Activated naive CD8-positive, alpha-beta T cell treated with anti-CD3 and anti-CD28 coated beads, Interleukin-2, amount 10 ng/mL, durations not matched to agents 7 days and 5 days (primary cell): ENCODE measurements at regions not wholly inside any gene's neighbourhood (a gene's known extent, or its start where the extent isn't known, plus 50 kb on each side); places are given as distances from the start of the nearest gene placed in this dataset.

Experiments used
- ATAC-seq: fragments of 150-1000 bp; cut with Tn5 transposase; one replicate; pipeline ENCODE4 v1.10.0; 2021; ENCODE audit warnings: low read depth, moderate library complexity
- POLR2A ChIA-PET: fragments of 350-600 bp; sonication (Branson Sonifier 250); formaldehyde crosslinking; loops from one replicate; lab custom pipeline; 2021; ENCODE audit warnings: antibody characterized with exemption; lab: Charles Lee
- DNase-seq: peaks from one replicate; pipeline ENCODE4 v3.0.0; 2021
- H3K27ac Mint-ChIP-seq: one replicate; pipeline ENCODE4 v1.8.0; 2022; ENCODE audit warnings: mild to moderate bottlenecking, mixed read lengths
- H3K27me3 Mint-ChIP-seq: one replicate; pipeline ENCODE4 v1.8.0; 2022; ENCODE audit warnings: mild to moderate bottlenecking, moderate library complexity, mixed read lengths
- H3K36me3 Mint-ChIP-seq: one replicate; pipeline ENCODE4 v1.8.0; 2021; ENCODE audit warnings: mild to moderate bottlenecking, mixed read lengths
- H3K4me1 Mint-ChIP-seq: one replicate; pipeline ENCODE4 v1.8.0; 2021; ENCODE audit warnings: mixed read lengths
- H3K4me3 Mint-ChIP-seq: one replicate; pipeline ENCODE4 v1.8.0; 2022; ENCODE audit warnings: mild to moderate bottlenecking, moderate library complexity, mixed read lengths
- H3K9me3 Mint-ChIP-seq: one replicate; pipeline ENCODE4 v1.8.0; 2021; ENCODE audit warnings: mixed read lengths

- POLR2A ChIA-PET, result no interaction called here
- Mint-ChIP-seq H3K4me1 (no peaks in the 10 kb centered on the region), H3K27ac (no peak overlapping the region), H3K27me3 (no peaks in the 10 kb centered on the region), H3K4me3 (no peak overlapping the region), H3K36me3 (no peaks in the 10 kb centered on the region), H3K9me3 (no peaks in the 10 kb centered on the region)
- DNase-seq, result no peak
- ATAC-seq, result no peak
Measured at GRCh38 chr7:86320889-86321288, 322.8 kb upstream of the GRM3 start.

- no peaks in the 10 kb centered on the region for H3K36me3 Mint-ChIP-seq
- DNase-seq (no peak), ATAC-seq (no peak)
- H3K27ac Mint-ChIP-seq, result no peak overlapping the region
- H3K4me3 Mint-ChIP-seq, result no peak overlapping the region
- POLR2A ChIA-PET, result no interaction called here
- H3K9me3 Mint-ChIP-seq, result no peaks in the 10 kb centered on the region
- H3K4me1 Mint-ChIP-seq, result no peaks in the 10 kb centered on the region
- H3K27me3 Mint-ChIP-seq, result no peaks in the 10 kb centered on the region
Measured at GRCh38 chr7:86320341-86320740, 323.4 kb upstream of the GRM3 start.

GRCh38 chr7:86313842-86314241, 329.9 kb upstream of the GRM3 start:
- POLR2A ChIA-PET, result no interaction called here
- peaks cover 2% of the 10 kb centered on the region for H3K9me3 Mint-ChIP-seq
- no peaks in the 10 kb centered on the region for H3K27me3 Mint-ChIP-seq
- no peak overlapping the region for H3K4me3 Mint-ChIP-seq
- no peak for DNase-seq
- no peak overlapping the region for H3K27ac Mint-ChIP-seq
- H3K4me1 Mint-ChIP-seq, result no peaks in the 10 kb centered on the region
- H3K36me3 Mint-ChIP-seq, result no peaks in the 10 kb centered on the region
- ATAC-seq, result no peak

- H3K9me3 Mint-ChIP-seq, result no peaks in the 10 kb centered on the region
- H3K27ac Mint-ChIP-seq, result no peak overlapping the region
- POLR2A ChIA-PET, result no interaction called here
- ATAC-seq, result no peak
- no peak for DNase-seq
- no peak overlapping the region for H3K4me3 Mint-ChIP-seq
- H3K27me3 Mint-ChIP-seq, result no peaks in the 10 kb centered on the region
- no peaks in the 10 kb centered on the region for H3K36me3 Mint-ChIP-seq
- no peaks in the 10 kb centered on the region for H3K4me1 Mint-ChIP-seq
Measured at GRCh38 chr7:86301301-86301700, 342.4 kb upstream of the GRM3 start.

GRCh38 chr7:86295526-86295925, 348.2 kb upstream of the GRM3 start:
- no peaks in the 10 kb centered on the region for H3K27me3 Mint-ChIP-seq
- POLR2A ChIA-PET, result no interaction called here

GRCh38 chr7:86282014-86282682, 361.6 kb upstream of the GRM3 start:
- Mint-ChIP-seq H3K9me3 (peaks cover 4% of the 10 kb centered on the region), H3K27me3 (no peaks in the 10 kb centered on the region), H3K4me1 (no peaks in the 10 kb centered on the region), H3K36me3 (no peaks in the 10 kb centered on the region), H3K4me3 (no peak overlapping the region), H3K27ac (no peak overlapping the region)
- DNase-seq, result no peak
- POLR2A ChIA-PET, result no interaction called here
- no peak for ATAC-seq

More at GRCh38 chr7:86295526-86295925, 348.2 kb upstream of the GRM3 start:
- Mint-ChIP-seq H3K4me1 (no peaks in the 10 kb centered on the region), H3K9me3 (no peaks in the 10 kb centered on the region), H3K36me3 (no peaks in the 10 kb centered on the region), H3K4me3 (no peak overlapping the region), H3K27ac (no peak overlapping the region)
- DNase-seq (no peak), ATAC-seq (no peak)

- H3K9me3 Mint-ChIP-seq, result peaks cover 4% of the 10 kb centered on the region
- H3K4me1 Mint-ChIP-seq, result no peaks in the 10 kb centered on the region
- H3K27me3 Mint-ChIP-seq, result no peaks in the 10 kb centered on the region
- H3K36me3 Mint-ChIP-seq, result no peaks in the 10 kb centered on the region
- ATAC-seq (no peak), DNase-seq (no peak)
- POLR2A ChIA-PET, result no interaction called here
- no peak overlapping the region for H3K27ac Mint-ChIP-seq
- no peak overlapping the region for H3K4me3 Mint-ChIP-seq
Measured at GRCh38 chr7:86280150-86280549, 363.6 kb upstream of the GRM3 start.

GRCh38 chr7:86262781-86263180, 380.9 kb upstream of the GRM3 start:
- Mint-ChIP-seq H3K27me3 (no peaks in the 10 kb centered on the region), H3K36me3 (no peaks in the 10 kb centered on the region), H3K9me3 (peaks cover 6% of the 10 kb centered on the region), H3K27ac (no peak overlapping the region), H3K4me3 (no peak overlapping the region), H3K4me1 (no peaks in the 10 kb centered on the region)
- ATAC-seq, result no peak
- no peak for DNase-seq
- POLR2A ChIA-PET, result no interaction called here

GRCh38 chr7:86257894-86258293, 385.8 kb upstream of the GRM3 start:
- Mint-ChIP-seq H3K4me1 (no peaks in the 10 kb centered on the region), H3K27me3 (no peaks in the 10 kb centered on the region), H3K4me3 (no peak overlapping the region), H3K36me3 (no peaks in the 10 kb centered on the region), H3K27ac (no peak overlapping the region), H3K9me3 (peaks cover 10% of the 10 kb centered on the region)
- no peak for ATAC-seq
- no peak for DNase-seq
- POLR2A ChIA-PET, result no interaction called here

GRCh38 chr7:86252406-86252805, 391.3 kb upstream of the GRM3 start:
- POLR2A ChIA-PET, result no interaction called here
- H3K4me3 Mint-ChIP-seq, result no peak overlapping the region

GRCh38 chr7:86248977-86249376, 394.7 kb upstream of the GRM3 start:
- POLR2A ChIA-PET, result no interaction called here
- Mint-ChIP-seq H3K4me3 (no peak overlapping the region), H3K27ac (no peak overlapping the region), H3K9me3 (peaks cover 5% of the 10 kb centered on the region), H3K4me1 (no peaks in the 10 kb centered on the region), H3K27me3 (no peaks in the 10 kb centered on the region), H3K36me3 (no peaks in the 10 kb centered on the region)
- DNase-seq, result no peak
- ATAC-seq, result no peak

More at GRCh38 chr7:86252406-86252805, 391.3 kb upstream of the GRM3 start:
- ATAC-seq, result no peak
- H3K9me3 Mint-ChIP-seq, result peaks cover 7% of the 10 kb centered on the region
- no peaks in the 10 kb centered on the region for H3K27me3 Mint-ChIP-seq
- DNase-seq, result no peak
- no peak overlapping the region for H3K27ac Mint-ChIP-seq
- no peaks in the 10 kb centered on the region for H3K4me1 Mint-ChIP-seq
- no peaks in the 10 kb centered on the region for H3K36me3 Mint-ChIP-seq

GRCh38 chr7:86243171-86243570, 400.5 kb upstream of the GRM3 start:
- H3K4me1 Mint-ChIP-seq, result no peaks in the 10 kb centered on the region
- DNase-seq, result no peak
- POLR2A ChIA-PET, result no interaction called here
- H3K27ac Mint-ChIP-seq, result no peak overlapping the region
- no peak for ATAC-seq
- no peaks in the 10 kb centered on the region for H3K27me3 Mint-ChIP-seq
- H3K9me3 Mint-ChIP-seq, result no peaks in the 10 kb centered on the region
- no peak overlapping the region for H3K4me3 Mint-ChIP-seq
- no peaks in the 10 kb centered on the region for H3K36me3 Mint-ChIP-seq

- Mint-ChIP-seq H3K27me3 (no peaks in the 10 kb centered on the region), H3K4me3 (no peak overlapping the region), H3K36me3 (no peaks in the 10 kb centered on the region), H3K4me1 (no peaks in the 10 kb centered on the region), H3K27ac (no peak overlapping the region), H3K9me3 (peaks cover 5% of the 10 kb centered on the region)
- DNase-seq (no peak), ATAC-seq (no peak)
- POLR2A ChIA-PET, result no interaction called here
Measured at GRCh38 chr7:86226191-86226590, 417.5 kb upstream of the GRM3 start.

GRCh38 chr7:86222806-86223205, 420.9 kb upstream of the GRM3 start:
- POLR2A ChIA-PET, result no interaction called here
- H3K36me3 Mint-ChIP-seq, result no peaks in the 10 kb centered on the region
- H3K4me1 Mint-ChIP-seq, result no peaks in the 10 kb centered on the region
- no peak for DNase-seq
- H3K4me3 Mint-ChIP-seq, result no peak overlapping the region
- no peak for ATAC-seq
- peaks cover 2% of the 10 kb centered on the region for H3K9me3 Mint-ChIP-seq
- no peaks in the 10 kb centered on the region for H3K27me3 Mint-ChIP-seq
- H3K27ac Mint-ChIP-seq, result no peak overlapping the region

- ATAC-seq, result no peak
- Mint-ChIP-seq H3K36me3 (no peaks in the 10 kb centered on the region), H3K27ac (no peak overlapping the region), H3K4me1 (no peaks in the 10 kb centered on the region), H3K9me3 (no peaks in the 10 kb centered on the region), H3K4me3 (no peak overlapping the region), H3K27me3 (no peaks in the 10 kb centered on the region)
- POLR2A ChIA-PET, result no interaction called here
- no peak for DNase-seq
Measured at GRCh38 chr7:86214734-86215133, 429.0 kb upstream of the GRM3 start.
